ENCODE measurements at regions not wholly inside any gene's neighbourhood (a gene's known extent, or its start where the extent isn't known, plus 50 kb on each side); places are given as distances from the start of the nearest gene placed in this dataset.

- TF ChIP-seq, protein P1, sequence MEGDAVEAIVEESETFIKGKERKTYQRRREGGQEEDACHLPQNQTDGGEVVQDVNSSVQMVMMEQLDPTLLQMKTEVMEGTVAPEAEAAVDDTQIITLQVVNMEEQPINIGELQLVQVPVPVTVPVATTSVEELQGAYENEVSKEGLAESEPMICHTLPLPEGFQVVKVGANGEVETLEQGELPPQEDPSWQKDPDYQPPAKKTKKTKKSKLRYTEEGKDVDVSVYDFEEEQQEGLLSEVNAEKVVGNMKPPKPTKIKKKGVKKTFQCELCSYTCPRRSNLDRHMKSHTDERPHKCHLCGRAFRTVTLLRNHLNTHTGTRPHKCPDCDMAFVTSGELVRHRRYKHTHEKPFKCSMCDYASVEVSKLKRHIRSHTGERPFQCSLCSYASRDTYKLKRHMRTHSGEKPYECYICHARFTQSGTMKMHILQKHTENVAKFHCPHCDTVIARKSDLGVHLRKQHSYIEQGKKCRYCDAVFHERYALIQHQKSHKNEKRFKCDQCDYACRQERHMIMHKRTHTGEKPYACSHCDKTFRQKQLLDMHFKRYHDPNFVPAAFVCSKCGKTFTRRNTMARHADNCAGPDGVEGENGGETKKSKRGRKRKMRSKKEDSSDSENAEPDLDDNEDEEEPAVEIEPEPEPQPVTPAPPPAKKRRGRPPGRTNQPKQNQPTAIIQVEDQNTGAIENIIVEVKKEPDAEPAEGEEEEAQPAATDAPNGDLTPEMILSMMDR (IDR thresholded peaks at IDR 0.05) = no peak
- no peak for TF ChIP-seq POLR2A (IDR thresholded peaks at IDR 0.05)
Measured at GRCh38 chr6:3910106-3910663, 61.0 kb downstream of the FAM50B start.

Data from adrenal gland (tissue), 5 donors.